ENCODE measurements at regions not wholly inside any gene's neighbourhood (a gene's known extent, or its start where the extent isn't known, plus 50 kb on each side); places are given as distances from the start of the nearest gene placed in this dataset.

DNA sequence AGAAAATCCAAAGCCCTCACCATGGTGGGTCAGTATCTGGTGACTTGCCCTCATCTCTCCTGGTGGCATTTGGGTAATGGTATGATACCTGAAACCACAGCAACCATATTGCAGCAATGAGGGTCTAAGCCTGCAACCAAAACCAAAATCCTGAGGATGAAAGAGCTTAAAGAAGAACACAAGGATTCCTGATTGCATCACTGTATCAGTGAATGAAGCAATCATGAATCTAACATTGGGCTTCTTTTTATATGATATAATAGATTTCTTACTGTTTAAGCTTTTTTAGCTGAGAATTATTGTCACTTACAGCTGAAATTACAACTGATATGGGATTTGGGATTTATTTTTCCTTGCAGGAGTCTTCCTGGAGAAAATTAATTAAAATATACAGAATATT lies 269.9 kb downstream of the MEF2C start:
- DNase-seq = no peak

DNA sequence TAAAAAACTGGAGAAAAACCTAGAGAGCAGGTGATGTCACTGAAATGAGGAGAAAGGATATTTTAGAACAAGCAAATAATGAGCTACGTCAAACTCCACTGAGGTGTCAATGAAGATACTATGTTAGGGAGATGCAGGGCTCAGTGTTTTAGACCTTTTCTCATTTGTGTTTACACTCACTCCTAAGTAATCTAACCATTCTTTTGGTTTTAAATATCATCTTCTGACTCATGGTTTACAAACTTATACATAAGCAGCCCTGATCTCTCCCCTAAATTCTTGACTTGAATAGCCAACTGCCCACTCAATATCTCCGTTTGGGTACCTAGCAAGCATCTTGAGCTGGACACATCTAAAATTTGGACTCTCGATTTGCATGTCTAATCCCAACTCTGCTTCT lies 272.4 kb downstream of the MEF2C start:
- no peak for DNase-seq

DNA sequence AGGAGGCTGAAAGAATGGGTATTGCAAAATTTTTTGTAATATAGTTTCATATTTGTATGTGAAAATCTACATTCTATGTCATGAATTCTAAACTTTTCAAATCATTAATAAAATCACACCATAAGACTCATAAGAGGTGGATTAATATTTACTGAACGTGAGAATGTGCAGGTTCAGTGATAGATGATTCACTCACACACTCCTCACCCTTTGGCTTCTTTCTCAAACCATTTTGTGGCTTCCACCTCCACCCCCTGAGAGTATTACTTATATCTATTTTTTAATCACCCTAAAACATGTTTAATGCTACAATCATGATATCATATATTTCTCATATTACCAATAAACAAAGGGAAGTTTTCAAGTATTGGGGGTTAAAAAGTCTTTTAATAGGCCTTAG lies 275.5 kb downstream of the MEF2C start:
- DNase-seq = no peak

DNA sequence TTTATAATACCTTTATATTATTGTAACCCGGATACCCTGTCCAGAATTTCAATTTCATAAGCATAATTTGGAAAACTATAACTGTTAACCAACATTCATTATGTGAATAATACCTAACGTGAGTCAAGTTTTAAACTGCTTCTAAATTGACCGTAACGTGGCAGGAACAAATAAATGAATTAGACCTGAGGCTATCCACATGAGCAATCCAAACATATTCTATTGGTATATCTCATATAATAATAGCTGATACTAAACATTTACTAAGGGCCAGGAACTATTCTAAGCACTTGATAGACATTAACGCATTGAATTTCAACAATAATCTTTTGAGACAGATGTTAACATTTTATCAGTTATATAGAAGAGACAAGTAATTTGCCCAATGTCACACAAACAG lies 276.4 kb downstream of the MEF2C start:
- no peak for DNase-seq

DNA sequence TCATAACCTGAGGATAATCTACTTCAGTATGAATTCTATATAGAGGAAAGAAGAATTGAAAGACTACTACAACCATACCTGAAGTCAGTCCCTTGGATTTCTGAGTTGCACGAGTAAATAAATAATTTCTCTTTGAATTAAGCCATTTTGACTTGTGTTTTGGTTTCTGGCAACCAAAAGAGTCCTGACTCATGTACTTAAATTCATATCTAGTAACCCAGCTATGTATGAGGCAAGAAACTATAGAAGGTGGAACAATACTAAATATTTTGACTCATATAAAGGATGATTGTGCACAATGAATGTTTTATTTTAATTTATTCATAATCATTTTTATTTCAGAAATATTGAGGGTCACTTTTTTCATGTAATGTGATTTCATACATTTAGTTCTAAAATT lies 276.8 kb downstream of the MEF2C start:
- DNase-seq = no peak

DNA sequence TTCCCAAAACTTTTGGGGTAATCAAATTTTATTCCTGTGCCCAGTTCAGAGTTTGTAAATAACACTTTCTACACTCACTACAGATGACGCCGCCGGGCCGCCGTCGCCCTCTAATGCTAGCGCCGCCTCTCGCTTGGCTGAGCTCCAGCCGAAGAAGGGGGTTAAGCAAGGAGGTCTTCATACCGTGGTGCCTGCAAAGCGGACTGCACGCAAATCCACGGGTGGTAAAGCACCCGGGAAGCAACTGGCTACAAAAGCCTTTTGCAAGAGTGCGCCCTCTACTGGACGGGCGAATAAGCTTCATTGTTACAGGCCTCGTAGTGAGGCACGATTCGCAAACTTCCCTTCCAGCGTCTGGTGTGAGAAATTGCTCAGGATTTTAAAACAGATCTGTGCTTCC lies 280.4 kb downstream of the MEF2C start:
- no peak for DNase-seq

DNA sequence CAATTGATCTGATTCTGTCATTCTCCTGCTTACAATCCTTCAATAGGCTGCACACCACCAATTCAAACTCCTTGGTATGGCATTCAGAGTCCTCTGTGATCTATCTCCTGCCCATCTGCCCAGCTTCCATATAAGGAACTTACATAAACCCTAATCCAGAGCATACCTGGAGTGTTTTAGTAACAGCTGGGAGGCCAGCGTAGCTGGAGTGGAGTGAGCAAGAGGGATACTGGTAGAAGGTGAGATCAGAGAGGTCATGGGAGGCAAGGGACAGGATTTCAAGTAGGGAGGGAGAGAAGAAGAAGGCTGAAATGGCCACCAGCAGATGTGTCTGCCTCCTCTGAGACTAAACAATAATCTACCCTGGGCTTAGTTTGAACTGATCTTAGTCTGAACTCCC lies 288.5 kb downstream of the MEF2C start:
- DNase-seq = no peak

DNA sequence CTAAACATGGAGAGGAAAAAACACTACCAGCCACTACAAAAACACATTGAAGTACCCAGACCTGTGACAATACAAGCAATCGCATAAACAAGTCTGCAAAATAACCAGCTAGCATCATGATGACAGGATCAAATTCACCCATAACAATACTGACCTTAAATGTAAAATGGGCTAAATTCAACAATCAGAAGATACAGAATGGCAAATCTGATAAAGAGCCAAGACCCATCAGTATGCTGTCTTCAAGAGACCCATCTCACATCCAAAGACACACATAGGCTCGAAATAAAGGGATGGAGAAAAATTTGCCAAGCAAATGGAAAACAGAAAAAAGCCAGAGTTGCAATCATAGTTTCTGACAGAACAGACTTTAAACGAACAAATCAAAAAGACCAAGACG lies 294.4 kb downstream of the MEF2C start:
- no peak for DNase-seq

DNA sequence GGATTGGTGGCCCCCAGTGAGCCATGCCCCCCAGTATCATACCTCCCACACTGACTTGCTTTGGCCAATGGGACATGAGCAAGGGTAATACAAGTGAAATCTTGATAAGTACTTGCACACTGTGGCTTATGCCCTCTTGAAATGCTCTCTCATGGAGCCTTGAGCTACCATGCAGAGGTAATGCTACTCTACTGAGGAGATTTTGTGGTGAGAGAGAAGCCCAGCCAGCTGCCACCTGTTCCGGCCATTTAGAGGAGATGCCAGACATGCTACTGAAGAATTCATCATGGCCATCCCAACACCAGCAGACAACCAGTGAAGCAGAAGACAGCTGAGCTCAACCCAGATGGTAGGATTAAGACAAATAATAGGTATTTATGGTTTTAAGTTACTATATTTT lies 299.5 kb downstream of the MEF2C start:
- no peak for DNase-seq

DNA sequence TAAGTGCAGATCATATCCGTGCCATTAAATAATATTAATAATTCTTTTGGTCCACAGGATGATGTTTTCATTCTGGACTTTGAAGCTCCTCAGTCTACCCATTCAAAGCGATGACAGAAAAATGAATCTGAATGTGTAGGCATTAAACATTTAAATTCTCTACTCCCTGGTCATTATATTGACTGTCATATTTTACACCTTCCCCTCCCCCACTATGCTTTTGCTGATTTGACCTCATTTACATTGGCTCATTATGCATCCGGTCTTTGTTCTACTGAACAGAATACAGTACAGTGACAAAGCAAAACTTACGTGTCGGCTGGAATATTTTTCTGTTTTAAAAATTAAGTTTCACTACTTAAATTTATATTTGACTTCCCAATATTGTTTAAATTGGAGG lies 289.7 kb upstream of the TMEM161B start:
- no peak for DNase-seq

DNA sequence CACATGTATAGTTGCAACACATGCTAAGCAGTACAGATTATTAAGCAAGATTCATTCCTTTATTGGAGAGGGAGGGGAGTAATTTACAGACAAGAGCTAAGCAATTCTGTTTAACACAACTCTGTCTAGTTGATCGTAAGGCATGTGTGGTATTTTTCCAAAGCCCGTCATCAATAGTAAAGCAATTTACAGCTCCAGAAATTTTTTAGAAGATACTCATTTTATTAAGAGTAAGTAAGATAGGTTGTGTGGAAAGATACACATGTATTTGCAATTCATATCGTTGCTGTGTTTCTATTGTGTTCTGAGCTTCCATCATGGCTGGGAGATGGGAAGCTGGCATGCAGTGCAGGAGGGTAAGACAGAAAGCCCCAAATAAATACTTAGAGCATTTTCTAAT lies 289.2 kb upstream of the TMEM161B start:
- no peak for DNase-seq

DNA sequence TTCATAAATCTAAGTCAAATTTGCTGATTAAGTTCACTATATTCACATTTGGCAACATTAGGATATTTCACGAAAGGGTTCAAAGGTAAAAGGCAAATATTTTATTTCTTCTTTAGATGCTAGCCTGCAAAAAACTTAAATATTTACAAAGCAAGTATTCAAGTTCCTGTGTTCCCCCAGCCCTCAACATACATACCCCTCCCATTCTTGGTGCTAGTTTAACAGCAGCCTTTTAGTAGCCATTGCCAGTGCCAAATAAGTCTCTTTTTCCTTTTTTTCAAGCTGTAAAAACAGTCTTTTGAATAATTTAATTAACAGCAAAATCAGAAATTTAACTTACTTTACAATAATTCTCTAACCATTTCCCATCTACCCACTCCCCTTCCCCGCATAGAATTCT lies 288.5 kb upstream of the TMEM161B start:
- no peak for DNase-seq

DNA sequence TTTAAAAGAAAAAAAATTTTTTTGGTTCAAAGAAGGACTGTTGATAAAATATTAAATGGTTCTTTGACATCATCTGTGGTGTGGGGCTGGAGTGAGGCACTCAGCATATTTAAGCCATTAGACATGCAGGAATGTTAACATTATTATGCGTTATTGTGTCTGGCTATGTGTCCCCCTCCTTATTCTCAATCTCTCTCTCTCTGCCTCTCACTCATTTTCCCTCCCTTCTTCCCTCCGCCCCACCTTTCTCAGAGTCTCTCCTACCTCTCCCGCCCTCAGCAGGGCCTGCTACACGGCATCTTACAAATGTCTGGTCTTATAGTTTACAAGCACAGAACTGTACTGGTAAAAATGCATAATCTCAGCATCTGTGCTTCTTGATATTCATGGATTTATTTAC lies 287.8 kb upstream of the TMEM161B start:
- no peak for DNase-seq

DNA sequence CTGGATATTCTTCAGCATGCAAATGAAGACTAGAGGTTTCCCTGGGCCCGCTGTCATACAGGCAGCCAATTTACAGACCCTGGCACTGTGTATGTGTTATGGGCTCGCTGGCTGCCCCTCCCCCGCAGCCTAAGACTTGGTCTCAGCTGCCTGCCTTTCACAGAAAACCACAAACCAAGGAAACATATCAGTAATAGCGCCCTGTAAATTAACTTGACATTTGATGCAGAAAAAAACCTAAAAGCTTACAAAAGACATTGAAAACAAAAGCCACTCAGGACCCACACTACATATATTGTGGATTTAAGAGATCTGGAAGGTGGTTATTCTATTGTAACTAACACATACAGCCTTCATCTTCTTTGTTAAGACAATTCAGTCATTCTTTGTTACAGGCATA lies 287.0 kb upstream of the TMEM161B start:
- DNase-seq = peak; percentile 3

DNA sequence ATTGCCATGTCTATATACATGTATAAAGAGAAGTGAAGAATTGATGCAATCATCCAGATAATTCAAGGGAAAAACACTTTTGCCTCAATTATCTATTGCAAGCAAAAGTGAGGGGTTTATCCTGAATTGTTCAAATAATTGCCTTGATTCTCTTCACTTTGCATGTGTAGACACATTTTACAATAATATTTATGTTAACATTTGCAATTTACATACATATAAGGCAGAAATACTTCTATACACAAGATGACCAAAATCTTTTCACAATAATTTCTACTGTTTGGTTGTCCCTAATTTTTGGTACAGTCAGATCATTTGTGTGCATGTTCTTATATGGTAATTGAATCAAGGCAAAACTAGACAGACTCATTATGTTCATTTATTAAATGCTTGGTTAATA lies 285.3 kb upstream of the TMEM161B start:
- DNase-seq = no peak

DNA sequence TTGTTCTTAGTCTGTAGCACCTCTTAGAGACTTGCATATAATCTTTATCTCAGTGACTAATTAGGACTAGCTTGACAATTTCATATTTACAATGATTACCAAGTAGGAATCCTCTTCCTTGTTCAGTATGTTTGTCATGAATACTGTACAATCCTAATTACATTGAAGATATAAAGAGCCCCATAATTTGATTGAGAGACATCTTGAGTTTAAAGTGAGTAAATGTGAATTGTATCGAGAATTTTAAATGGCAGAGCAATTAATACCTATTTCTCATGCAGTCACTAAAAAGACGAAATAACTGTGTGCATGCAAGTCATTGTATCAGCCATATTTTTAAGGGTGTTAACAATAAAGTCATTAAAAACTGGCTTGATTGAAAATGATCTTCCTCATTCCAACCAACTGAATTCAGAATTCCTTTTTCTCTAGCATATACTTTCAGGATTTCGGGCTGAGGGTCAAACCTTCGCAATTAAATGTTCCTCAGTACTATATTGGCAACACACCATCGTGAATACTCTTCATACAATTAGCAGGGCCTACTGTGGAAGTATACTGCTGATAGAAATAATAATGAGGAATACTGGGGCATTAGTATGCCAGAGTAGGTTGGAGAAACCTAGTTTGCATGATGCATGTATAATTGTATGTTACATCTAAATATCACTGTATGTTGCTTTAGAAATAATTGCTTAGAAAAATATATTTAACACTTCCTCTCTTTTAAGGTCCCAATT lies 284.7 kb upstream of the TMEM161B start:
- no peak for DNase-seq

DNA sequence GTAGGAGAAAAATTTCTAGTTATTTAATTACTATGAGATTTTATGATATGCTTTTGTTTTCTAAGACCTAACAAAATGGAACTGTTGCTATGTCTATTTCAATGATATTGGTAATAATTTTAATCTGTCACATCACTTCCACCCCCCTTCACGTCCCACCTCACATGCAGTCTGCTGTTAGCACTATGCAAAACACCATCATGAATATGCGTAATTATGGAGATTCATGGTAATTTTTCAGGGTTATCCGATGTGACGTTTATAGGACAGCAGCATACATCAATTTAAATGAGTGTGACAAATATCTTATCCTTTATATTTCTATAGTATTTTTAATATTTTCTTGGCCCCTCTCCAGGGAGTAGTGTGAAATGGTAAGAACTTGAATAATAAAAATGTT lies 283.8 kb upstream of the TMEM161B start:
- DNase-seq = no peak

DNA sequence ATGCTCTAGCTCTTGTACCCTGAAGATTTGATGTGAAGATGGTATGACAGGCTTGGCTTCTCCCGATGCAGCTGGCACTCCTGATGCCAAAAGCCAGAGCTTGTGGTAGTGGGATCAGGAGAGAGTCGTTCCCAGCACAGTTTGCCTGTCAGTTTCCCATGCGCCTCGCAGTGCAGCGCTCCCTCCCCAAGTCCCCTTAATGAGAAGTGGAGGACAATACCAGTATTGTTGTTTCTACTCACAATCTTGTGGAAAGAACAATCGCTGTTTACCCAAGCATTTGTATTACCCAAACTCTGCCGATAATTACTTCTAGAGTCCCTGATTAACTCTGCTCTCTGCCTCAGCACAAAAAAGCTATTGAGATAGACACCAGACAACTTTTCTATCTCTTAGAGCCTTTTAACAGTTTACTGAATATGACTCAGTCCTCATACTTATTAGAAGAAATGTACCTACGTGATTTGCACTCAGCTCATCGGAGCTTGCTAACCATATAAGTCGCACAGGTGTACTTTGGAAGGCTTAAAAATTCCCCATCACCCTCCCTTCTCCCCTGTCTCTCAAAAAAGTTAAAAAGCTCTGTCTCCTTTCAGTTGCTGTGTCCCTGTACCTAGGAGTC lies 283.2 kb upstream of the TMEM161B start:
- no peak for DNase-seq

DNA sequence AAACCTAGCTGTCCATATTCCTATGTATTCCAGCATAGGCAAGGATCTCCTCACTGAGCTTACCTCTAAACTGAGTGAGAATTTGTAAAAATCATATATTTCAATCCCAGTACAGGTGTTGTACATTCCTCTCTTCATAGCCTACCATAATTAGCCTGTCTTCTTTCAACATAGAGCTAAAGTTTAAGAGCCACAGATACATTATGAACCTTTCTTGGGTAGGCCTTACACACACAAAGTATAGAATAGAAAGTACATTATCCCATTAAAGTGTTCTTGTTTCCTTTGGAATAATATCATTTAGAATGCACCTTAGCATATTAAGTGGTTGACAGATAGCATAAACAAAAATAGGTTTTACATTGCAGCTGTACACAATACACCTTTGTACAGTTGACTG lies 282.1 kb upstream of the TMEM161B start:
- no peak for DNase-seq

DNA sequence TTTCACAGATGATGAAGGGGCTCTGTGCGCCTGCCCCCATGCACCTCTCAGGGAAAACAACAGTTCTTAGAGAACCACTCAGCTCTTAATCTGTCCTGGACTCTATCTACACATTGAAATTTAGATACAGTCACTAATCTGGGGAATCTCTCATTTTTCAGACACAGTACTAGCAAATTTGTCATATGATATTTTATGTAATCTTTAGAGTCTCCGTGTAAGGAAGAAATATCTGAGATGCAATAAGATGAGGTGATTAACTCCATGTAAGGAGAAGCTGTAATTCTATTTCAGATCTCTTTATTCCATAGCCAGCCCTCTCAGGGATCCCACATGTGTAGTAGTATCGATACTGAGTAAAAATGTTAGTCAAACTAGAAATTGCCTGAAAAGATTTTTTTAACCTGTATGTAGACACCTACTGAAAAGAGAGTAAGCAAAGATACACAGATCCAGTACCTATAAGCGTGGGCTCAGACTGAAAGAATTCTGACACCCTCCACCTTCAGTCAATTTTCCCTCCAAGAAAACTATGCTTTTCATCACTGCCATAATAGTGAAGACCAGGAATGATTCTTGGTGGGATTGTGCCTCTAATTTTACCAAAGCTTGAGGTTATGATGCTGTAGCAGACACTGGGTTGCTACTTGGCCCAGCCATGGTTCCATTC lies 279.6 kb upstream of the TMEM161B start:
- no peak for DNase-seq

DNA sequence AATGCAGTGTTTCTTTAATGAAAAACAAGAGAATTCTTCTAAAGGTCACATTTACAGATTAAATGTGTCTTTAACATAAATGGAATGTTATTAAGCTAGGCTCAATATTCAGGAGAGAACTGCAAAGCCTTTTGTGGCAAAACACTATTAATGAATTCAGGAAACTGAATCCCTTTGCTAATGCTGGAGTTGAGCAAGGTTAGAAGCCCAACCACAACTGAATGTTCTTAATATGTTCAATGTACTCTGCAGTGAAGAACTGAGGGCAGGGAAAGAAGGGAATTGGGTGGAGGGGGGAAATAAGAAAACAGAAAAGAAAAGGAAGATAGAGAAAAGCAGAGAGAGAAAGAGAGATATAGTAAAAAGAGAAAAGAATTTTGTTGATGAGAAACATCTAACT lies 276.7 kb upstream of the TMEM161B start:
- no peak for DNase-seq

DNA sequence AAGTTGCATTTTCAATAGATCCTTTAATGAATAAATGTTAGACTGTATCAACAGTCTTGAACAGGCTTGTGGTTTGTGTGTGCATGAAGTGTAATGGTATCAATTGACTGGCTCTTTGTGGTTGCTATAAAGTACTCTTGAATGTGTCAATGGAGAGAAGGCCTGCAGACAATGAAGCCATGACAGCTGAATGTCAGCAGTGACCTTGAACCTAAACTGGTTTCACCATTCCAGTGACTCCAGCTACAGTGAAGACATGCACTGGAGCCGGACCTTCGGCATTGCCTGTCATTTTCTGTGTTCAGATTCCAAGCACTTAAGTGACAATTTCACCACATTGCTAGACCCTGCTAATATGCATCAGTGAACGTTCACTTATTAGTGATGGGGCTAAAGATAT lies 276.0 kb upstream of the TMEM161B start:
- DNase-seq = no peak

DNA sequence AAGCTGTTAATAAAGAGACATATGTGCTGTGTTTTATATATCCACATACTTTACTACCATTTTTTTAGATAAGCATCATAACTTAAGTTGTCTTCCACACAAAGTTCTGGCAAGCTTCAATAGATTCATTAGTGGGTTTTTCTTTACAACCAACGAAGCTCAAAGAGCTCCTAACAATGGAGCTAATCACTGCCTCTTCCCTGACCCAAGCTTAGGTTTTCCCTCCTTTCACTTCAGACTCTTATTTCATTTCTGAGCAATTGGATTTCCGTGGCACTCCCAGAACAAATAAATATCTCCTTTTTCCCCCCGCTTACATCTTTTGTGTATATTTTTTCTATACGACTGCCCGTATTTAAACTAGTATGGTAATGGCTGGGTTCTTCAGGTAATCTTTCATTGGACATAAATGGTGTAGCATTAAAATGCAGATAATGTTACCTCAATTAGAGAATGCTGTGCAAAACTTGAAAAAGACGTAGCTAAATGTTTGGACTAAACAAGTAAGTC lies 275.5 kb upstream of the TMEM161B start:
- no peak for DNase-seq

DNA sequence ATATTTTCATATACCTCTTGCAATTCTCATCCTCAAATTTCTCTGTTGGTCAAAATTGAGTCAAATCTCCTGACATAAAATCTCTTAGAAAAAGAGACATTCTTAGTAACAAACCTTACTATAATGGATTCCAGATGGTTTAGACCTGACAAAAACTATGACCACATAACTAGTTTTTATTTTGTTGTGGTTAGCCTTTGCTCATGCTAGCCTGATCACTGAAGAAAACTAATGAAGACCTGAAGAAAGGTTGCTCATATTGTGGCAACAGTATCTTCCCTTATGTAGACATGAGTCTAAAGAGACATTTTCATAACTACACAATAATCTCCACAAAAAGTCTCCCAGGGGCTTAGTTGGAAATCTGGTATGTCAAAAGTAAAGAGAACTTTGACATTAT lies 274.1 kb upstream of the TMEM161B start:
- no peak for DNase-seq
